Endothelial cell of hepatic sinusoid (primary cell): ENCODE measurements at regions not wholly inside any gene's neighbourhood (a gene's known extent, or its start where the extent isn't known, plus 50 kb on each side); places are given as distances from the start of the nearest gene placed in this dataset.
"Not testable (repeated sequence)": the region's sequence is repeated elsewhere in the genome, so short reads cannot be mapped to it uniquely, and the experiment has no call there.

ENCODE experiments used
- in situ Hi-C: cut with HindIII; loops from 2 replicates; pipeline ENCODE4 v1.10.0; 2017; ENCODE audit warnings: low sequenced_read_pairs

DNA sequence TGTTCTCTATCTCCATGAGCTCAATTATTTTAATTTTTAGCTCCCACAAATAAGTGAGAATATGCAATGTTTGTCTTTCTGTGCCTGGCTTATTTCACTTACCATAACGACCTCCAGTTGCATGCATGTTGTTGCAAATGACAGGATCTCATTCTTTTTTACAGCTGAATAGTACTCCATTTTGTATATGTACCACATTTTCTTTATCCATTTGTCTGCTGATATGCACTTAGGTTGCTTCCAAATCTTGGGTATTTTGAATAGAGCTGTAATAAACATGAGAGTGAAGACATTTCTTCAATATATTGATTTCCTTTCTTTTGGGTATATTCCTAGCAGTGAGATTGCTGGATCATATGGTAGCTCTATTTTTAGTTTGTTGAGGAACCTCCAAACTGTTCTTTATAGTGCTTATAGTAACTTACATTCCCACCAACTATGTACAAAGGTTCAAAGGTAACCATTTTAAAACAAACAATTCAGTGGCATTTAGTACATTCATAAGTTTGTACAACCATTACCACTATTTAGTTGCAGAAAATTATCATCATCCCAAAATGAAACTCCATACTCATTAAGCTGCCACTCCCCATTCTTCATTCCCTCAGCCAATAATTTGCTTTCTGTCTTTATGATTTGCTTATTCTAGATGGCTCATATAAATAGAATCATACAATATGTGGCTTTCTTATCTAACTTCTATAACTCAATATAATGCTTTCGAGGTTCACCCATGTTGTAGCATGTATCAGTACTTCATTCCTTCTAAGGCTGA, 255.9 kb upstream of the NFIA start:
- in situ Hi-C loops, result no loop called here

DNA sequence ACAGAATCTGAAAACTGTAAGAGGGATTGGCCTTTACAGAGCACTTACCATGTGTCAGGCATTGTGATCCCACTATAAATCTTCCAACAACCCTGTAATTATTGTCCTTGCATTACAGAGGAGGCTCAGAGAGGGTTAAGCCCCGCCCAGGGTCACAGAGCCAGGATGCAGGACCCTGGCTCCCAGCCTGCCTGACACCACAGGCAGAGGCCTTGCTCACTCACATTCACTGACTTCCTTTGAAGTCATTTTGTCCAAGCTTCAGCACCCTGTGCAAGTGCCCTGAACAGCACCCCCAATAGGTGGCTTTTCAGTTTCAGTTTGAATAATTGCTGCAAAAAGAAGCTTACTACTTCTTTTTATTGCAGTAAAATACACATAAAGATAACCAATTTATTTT, 256.8 kb upstream of the NFIA start:
- in situ Hi-C loops, result no loop called here

DNA sequence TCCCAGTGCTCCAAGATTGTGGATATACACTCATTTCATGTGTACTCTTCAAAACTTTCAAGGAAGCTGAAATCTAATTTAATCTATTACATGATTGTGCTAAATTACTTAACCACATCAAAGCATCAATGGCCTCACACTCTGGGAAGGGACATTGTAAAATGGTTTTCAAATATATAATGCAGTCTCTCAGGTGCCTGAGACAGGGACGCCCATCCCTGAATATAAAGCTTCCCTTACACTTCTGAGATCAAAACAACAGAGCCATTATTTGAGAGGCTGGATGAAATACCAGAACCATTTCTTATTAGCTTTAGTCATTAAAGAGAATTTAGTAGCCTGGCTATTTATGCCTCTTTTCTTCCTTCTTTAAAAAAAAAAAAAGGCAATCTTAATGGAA, 259.2 kb upstream of the NFIA start:
- in situ Hi-C loops, result no loop called here

DNA sequence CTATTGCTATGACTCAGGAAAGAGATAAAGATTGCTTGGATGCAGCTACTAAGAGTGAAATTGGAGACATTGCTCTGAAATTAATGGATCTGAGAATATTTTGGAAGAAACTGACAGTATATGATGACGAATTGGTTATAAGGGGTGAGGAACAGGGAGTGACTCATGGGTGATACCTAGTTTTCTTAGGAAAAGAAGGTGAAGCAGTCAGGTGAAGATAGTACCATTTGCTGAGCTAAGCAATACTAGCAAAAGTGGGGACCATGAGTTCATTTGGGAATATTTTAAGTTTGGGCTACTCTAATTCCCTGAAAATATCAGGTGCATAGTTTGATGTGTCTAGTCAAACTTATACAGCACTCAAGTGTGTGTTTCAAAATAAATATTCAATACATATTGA, 260.1 kb upstream of the NFIA start:
- in situ Hi-C loops, result no loop called here

DNA sequence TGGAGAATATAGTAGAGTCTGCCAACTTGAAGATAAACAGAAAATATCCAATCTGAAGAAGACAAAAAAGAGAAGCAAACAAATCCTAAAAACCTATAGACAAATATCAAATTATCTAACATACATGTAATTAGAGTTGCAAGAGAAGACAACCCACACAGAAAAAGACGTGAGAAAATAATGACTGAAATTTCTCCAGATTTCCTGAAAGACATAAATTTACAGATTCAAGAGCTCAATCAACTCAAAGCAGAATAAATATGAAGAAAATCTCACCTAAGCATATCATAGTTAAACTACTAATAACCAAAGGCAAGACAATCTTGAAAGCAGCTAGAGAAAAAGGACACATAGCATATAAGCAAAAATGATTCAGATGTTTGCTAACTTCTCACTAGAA, 261.2 kb upstream of the NFIA start:
- in situ Hi-C loops, result no loop called here

DNA sequence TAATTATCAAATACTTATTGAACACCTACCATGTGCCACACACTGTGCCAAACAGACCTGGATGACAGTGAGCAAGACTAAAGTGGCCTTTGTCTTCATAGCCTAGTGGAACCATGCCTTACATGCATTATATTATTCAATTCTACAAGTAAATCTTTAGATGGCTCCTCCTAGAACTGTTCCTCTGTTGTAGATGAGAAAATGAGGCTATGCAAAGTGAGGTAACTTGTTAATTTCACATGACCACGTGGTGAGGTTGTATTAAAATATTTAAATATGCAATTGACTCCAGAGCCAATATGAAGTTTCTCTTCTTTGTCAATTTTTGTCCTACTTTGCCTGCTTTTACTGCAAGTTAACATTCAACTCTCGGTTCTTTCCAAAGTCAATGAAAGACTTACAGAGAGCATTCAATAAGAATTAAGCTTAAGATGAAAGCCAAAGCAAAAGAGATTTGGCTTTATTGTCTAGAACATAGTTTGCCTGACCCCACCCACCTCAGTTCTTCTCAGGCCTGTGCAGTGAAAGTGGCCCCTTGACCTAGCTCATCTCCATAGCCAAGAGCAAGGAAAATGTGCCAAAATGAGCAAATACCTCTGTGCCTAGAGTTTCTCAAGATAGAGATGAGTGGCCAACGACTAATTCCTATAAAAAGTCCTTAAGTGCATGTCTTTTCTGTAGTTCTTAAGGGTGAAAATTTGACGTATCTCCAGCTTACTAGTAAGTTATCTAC, 263.2 kb upstream of the NFIA start:
- in situ Hi-C loops, result no loop called here

DNA sequence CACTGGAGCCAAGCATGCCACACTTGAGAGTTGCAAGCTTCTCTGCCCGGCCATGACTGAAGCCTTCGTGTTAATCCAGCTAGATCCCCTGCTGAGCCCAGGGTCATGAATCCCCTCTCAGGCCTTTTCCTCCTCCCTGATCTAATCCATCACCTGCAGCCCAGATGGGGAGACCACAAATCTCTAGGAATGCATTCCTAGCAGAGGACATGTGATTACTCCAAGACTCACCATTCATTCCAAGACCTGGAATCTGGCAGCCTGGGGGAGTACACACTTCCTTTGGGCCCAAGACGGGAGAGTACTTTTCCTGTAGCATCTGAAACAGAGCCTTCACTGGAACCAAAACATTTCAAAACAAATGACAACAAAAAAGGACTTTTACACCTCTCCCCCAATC, 269.3 kb upstream of the NFIA start:
- in situ Hi-C loops, result no loop called here

DNA sequence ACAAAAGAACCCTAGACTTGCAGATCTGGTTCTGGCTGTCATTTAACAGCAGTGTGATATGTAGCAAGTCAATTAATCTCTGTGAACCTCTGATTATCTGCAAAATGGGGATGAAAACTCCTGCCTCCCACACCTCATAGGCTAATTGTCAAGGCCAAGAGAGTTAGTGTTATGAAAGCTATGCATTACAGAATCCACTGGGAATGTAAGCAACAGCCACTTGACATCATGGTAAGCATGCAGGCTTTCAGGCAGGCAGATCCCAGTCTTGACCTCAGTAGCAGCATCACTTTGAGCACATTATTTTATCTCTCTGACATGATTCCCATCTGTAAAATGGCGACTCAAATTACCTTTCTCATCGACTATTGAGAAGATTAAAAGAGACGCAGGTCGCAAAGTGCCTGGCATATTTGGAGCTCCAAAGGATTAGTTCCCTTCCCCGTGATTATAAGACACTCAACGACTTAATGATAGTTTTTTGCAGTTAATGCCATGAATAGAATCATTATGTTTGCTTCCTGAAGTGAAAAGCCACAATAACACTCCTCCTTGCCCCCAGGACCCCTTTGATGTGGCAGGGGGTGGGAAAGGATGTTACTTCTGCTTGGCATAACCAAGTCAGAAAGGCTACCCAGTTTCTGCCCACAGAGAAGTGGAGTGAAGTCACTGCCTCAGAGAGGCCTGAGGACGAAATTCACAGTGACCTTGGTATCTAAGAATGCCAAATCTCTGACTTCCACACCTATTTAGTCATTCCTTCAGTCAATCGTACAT, 273.0 kb upstream of the NFIA start:
- in situ Hi-C loops, result no loop called here

DNA sequence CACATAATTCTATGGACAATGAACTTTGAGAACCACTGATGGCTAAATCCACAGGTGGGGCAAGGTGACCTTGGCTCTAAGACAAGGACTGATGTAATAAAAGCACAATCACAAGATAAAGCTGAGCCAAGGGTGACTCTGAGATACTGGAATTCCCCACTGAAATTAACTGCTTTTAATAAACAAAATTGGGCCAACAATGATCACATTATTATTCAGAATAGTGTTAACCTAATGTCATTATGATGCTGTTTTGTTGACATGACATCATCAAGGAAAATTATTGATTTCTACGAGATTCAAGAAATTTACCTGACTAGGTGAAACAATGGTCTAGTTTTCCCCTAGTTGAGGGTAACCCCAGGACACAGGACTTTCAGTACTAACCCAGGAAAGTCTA, 273.7 kb upstream of the NFIA start:
- in situ Hi-C loops, result no loop called here

DNA sequence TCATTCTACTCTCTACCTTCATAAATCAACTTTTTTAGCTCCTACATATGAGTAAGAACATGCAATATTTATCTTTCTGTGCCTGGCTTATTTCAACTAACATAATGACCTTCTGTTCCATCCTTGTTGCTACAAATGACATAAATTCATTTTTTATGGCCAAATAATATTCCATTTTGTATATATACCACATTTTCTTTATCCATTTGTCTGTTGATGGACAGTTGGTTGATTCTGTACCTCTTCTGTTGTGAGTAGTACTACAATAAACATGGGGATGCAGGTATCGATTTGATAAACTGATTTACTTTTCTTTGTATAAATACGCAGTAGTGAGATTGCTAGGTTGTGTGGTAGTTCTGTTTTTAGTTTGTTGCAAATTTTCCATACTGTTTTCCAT, 279.5 kb upstream of the NFIA start:
- in situ Hi-C loops, result no loop called here

DNA sequence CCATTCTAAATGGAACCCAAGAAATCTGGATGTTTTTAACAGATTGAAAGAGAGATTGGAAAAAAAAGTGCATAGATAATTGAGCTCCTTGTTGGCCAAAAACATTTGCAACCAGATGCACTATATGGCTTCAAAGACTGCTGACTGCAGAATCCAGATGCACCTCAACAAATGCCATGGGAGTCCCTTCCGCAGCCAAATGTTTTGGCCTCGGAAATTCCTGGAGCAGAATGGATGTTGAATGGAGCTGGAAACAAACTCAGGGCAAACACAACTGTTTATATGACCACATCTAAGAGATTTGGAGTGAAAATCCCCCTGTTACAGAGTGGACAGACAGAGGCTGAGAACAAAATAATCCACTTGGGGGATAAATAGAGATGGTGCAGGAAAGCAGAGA, 285.0 kb upstream of the NFIA start:
- in situ Hi-C loops, result no loop called here

DNA sequence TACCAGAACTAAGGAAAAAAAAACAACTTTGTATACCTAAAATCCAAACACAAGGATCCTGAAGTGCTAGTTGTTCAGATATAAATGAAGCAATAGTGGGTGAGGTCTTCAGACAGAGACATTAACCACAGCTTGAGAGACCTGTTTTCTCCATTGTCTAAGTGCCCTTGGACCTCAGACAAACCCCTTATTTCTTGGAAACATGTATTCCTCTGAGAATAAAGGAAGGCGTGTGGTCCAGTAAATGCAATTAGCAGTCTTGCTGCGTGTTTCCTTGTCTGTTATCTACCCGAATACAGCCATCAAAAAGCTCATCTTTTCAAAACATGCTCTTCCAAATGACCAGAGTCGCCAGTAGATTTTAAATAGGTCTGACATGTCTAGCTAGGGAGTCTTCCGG, 291.1 kb upstream of the NFIA start:
- in situ Hi-C loops, result no loop called here

DNA sequence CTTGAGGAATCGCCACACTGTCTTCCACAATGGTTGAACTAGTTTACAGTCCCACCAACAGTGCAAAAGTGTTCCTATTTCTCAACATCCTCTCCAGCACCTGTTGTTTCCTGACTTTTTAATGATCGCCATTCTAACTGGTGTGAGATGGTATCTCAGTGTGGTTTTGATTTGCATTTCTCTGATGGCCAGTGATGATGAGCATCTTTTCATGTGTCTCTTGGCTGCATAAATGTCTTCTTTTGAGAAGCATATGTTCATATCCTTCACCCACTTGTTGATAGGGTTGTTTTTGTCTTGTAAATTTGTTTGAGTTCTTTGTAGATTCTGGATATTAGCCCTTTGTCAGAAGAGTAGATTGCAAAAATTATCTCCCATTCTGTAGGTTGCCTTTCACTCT, 309.3 kb upstream of the NFIA start:
- in situ Hi-C loops, result not testable (repeated sequence)

DNA sequence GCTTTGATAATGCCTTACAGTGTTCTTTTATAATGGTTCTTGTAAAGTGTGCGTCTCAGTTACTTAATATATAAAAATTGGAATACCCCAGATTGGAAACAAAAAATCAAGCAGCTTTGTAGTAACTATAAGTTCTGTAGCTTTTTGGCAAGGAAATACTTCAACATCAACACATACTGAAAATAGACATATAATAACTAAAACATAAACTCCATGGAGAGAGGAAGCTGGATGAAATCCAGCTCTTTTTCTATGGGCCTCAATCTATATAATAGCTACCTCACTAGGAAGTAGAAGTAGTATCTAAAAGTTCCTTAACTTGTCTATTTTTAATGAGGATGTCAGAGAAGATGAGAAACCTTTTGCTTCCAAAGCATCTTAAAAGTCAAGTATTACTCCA, 313.3 kb upstream of the NFIA start:
- in situ Hi-C loops, result no loop called here

DNA sequence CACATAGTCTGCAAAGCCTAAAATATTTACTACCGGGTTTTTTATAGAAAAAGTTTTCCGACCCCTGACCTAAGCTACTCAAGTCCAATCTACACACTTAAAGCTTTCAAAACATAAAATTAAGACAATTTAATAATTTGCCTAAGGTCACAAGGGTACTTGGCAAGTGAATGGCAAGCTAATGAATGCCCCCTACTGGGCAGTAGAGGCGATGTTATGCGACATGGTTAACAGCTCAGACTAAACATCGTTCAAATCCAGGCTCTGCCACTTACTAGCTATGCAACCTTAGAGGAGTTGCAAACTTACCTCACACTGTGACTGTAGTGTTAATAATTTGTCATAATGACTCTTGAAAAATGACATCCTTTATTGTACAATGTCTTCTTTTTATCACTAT, 317.2 kb upstream of the NFIA start:
- in situ Hi-C loops, result no loop called here

DNA sequence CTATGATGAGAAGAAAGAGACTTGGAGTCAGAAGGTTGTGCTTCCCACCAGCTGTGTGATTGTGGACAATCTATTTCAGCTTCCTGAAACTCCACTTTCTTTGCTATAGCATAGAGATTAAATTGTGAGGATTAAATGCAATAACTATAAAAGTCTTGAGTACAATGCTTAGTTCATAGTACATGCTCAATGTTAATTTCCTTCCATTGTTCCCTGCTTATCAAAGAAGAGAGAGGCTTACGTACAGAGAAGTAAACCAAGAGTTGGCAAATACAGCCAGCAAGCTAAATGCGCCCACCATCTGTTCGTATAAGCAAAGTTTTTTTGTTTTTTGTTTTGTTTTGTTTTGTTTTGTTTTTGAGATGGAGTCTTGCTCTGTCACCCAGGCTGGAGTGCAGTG, 317.9 kb upstream of the NFIA start:
- in situ Hi-C loops, result no loop called here

DNA sequence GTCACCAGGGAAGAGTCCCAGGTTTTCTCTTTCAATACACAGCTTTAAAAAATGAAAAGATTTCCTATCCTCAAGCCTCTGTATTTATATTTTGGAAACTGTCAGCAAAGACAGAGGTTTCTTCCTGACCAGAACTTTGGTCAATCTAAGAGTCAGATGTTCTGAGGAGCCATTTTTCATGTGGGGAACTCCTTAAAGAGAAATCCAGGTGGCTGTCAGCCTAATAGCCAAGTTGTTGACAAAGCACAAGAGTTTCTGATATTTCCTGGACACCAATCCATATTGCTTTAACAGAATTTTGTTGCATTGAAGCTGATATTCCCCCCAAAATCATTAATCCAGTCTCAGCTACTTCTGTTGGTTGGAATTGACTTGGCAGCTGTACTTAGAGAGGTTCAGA, 318.6 kb upstream of the NFIA start:
- in situ Hi-C loops, result no loop called here

DNA sequence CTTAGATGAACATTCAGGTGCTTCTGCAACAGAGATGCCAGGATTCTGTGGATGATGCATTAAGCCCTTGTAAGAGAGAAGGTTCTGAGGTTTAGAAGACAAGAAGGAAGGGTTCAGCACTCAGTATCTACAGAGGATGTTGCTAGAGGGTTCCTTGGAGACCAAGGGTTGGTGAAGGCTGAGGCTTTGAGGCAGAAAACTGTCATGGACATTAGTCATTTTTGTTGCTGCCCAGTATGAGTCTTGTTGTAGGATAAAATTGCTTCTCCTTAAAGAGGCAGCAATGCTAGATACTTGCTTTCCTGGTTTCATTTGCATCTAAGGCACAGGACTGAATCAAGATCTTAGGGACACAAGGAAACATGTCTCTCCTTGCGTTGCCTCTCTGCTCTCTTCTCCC, 319.4 kb upstream of the NFIA start:
- in situ Hi-C loops, result no loop called here

DNA sequence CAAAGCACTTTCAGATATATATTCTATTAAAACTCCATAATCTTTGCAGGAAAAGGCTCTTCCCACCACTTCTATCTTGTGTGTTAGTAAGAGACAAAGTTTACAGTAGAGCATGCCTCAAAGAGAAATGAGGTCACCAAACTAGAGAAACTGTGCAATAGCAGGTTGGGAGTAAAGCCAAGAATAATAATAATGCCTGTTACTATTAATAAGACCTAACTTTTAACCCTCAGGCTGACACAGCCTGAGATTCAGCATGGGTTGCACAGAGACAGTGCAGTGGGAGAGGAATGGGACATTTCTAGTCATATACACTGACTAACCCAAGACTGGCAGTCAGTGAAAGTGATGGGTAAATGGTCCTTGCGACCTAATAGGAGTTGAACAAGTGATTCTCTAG, 320.2 kb upstream of the NFIA start:
- in situ Hi-C loops, result no loop called here

DNA sequence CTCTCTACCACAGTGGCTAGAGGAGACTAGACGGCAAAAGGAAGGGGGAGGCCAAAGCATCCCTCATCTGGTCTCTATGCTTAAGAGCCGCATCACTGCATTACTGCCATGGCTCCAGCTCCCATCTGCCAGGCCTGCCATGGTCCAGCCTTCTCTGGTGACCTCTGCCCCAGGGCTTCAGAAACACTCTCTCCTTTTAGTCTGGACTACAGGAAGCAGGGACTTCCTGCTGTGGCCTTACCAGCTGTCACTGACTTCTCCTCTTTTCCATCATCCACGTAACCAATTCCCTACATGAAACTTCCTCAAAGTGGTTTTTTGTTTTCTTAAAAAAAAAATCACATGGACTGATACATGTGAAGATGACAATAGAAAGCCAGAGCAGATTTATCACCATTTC, 323.1 kb upstream of the NFIA start:
- in situ Hi-C loops, result no loop called here

DNA sequence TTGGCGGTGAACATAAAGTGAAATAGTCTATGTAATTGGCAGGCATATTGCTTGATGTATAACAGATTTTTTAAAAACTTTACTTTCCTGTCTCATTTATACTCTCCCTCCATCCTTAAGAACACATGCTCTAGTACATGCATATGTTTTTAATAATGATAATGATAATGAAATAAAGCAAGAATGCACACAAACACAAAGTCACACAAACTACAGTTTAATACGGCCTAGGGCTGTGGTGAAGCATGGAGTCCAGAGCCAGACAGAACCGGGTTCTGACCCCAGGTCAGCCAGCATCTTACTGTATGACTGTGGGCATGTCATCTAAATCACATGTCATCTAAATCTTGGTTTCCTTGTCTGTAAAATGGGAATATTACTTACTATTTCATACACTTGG, 324.9 kb upstream of the NFIA start:
- in situ Hi-C loops, result no loop called here
